H9 (cell line): ENCODE measurements at regions not wholly inside any gene's neighbourhood (a gene's known extent, or its start where the extent isn't known, plus 50 kb on each side); places are given as distances from the start of the nearest gene placed in this dataset.

ENCODE experiments used
- DNase-seq: peaks from one replicate; pipeline ENCODE4 v3.0.0-alpha.2; 2017
- H2AFZ ChIP-seq: one replicate; pipeline ENCODE4 v1.6.1; 2013; ENCODE audit warnings: mild to moderate bottlenecking, low read length, control low read depth, moderate library complexity
- H2AK5ac ChIP-seq: 2 replicates; pipeline ENCODE4 v1.6.1; 2013; ENCODE audit warnings: low read length, control low read depth, mixed read lengths; ENCODE audit not compliant: insufficient read length
- H2BK120ac ChIP-seq: one replicate; pipeline ENCODE4 v1.6.1; 2013; ENCODE audit warnings: low read depth, mild to moderate bottlenecking, low read length, control low read depth, inconsistent platforms; ENCODE audit not compliant: poor library complexity, severe bottlenecking
- H2BK12ac ChIP-seq: 2 replicates; pipeline ENCODE4 v1.6.1; 2013; ENCODE audit warnings: low read length, control low read depth, mixed read lengths, low read depth; ENCODE audit not compliant: insufficient read length
- H2BK15ac ChIP-seq: 2 replicates; pipeline ENCODE4 v1.6.1; 2013; ENCODE audit warnings: low read depth, low read length, control low read depth
- H2BK20ac ChIP-seq: one replicate; pipeline ENCODE4 v1.6.1; 2013; ENCODE audit warnings: low read depth, mild to moderate bottlenecking, low read length, control low read depth, inconsistent platforms; ENCODE audit not compliant: poor library complexity, severe bottlenecking
- H2BK5ac ChIP-seq: 2 replicates; pipeline ENCODE4 v1.6.1; 2013; ENCODE audit warnings: low read length, control low read depth, mixed read lengths; ENCODE audit not compliant: insufficient read length
- H3K14ac ChIP-seq: 2 replicates; pipeline ENCODE4 v1.6.1; 2013; ENCODE audit warnings: low read length, control low read depth; ENCODE audit not compliant: insufficient read depth
- H3K18ac ChIP-seq: 2 replicates; pipeline ENCODE4 v1.6.1; 2013; ENCODE audit warnings: low read depth, mild to moderate bottlenecking, mixed read lengths, low read length, control low read depth; ENCODE audit not compliant: insufficient read length
- H3K23ac ChIP-seq: 2 replicates; pipeline ENCODE4 v1.6.1; 2013; ENCODE audit warnings: low read length, control low read depth, mixed read lengths, low read depth; ENCODE audit not compliant: insufficient read length
- H3K23me2 ChIP-seq: 2 replicates; pipeline ENCODE4 v1.6.1; 2013; ENCODE audit warnings: low read depth, mild to moderate bottlenecking, mixed read lengths, low read length, control low read depth; ENCODE audit not compliant: insufficient read length, poor library complexity, severe bottlenecking
- H3K27ac ChIP-seq: 2 replicates; pipeline ENCODE4 v1.5.1; 2013; ENCODE audit warnings: low read length, control low read depth, mixed read lengths, low read depth; ENCODE audit not compliant: insufficient read length
- H3K27me3 ChIP-seq: 2 replicates; pipeline ENCODE4 v1.6.1; 2013; ENCODE audit warnings: low read length, control low read depth, inconsistent platforms; ENCODE audit not compliant: insufficient read depth
- H3K4ac ChIP-seq: 2 replicates; pipeline ENCODE4 v1.6.1; 2013; ENCODE audit warnings: low read depth, mild to moderate bottlenecking, control low read depth, inconsistent platforms, low read length, moderate library complexity
- H3K4me1 ChIP-seq: 2 replicates; pipeline ENCODE4 v1.6.1; 2013; ENCODE audit warnings: low read length, control low read depth, inconsistent platforms; ENCODE audit not compliant: insufficient read depth
- H3K4me2 ChIP-seq: 2 replicates; pipeline ENCODE4 v1.6.1; 2013; ENCODE audit warnings: low read length, control low read depth, mixed read lengths; ENCODE audit not compliant: insufficient read length, insufficient read depth
- H3K56ac ChIP-seq: 2 replicates; pipeline ENCODE4 v1.6.1; 2013; ENCODE audit warnings: low read depth, mild to moderate bottlenecking, mixed read lengths, low read length, control low read depth; ENCODE audit not compliant: insufficient read length
- H3K79me1 ChIP-seq: 2 replicates; pipeline ENCODE4 v1.6.1; 2013; ENCODE audit warnings: low read depth, mild to moderate bottlenecking, moderate library complexity, low read length, control low read depth, inconsistent platforms; ENCODE audit not compliant: insufficient read depth, poor library complexity, severe bottlenecking
- H3K79me2 ChIP-seq: 2 replicates; pipeline ENCODE4 v1.6.1; 2013; ENCODE audit warnings: low read length, control low read depth, inconsistent platforms; ENCODE audit not compliant: insufficient read depth
- H3K9ac ChIP-seq: 2 replicates; pipeline ENCODE4 v1.6.1; 2013; ENCODE audit warnings: low read length, control low read depth, mixed read lengths; ENCODE audit not compliant: insufficient read length; ENCODE audit errors: extremely low read depth
- H3K9me3 ChIP-seq: one replicate; pipeline ENCODE4 v1.6.1; 2013; ENCODE audit warnings: low read depth, low read length, inconsistent platforms; ENCODE audit not compliant: control insufficient read depth
- H3T11ph ChIP-seq: one replicate; pipeline ENCODE4 v1.6.1; 2013; ENCODE audit warnings: mild to moderate bottlenecking, low read length, control low read depth, inconsistent platforms
- H4K20me1 ChIP-seq: one replicate; pipeline ENCODE4 v1.6.1; 2013; ENCODE audit not compliant: control insufficient read depth, insufficient read length, insufficient read depth
- H4K5ac ChIP-seq: 2 replicates; pipeline ENCODE4 v1.6.1; 2013; ENCODE audit warnings: low read depth, mild to moderate bottlenecking, mixed read lengths, low read length, control low read depth; ENCODE audit not compliant: insufficient read length
- H4K8ac ChIP-seq: replicated peaks from 2 replicates; pipeline ENCODE4 v1.6.1; 2013; ENCODE audit warnings: low read length, control low read depth, mixed read lengths, low read depth; ENCODE audit not compliant: insufficient read length
- H4K91ac ChIP-seq: 2 replicates; pipeline ENCODE4 v1.6.1; 2013; ENCODE audit warnings: low read depth, mild to moderate bottlenecking, moderate library complexity, mixed read lengths, low read length, control low read depth; ENCODE audit not compliant: insufficient read length
- H3K27ac Mint-ChIP-seq, 3 experiments: 2 replicates in 2 of 3; 3 replicates in 1 of 3; pipeline ENCODE4 v1.8.0; 2020 to 2021; ENCODE audit warnings: mixed read lengths in 3 of 3, mild to moderate bottlenecking in 1 of 3, moderate library complexity in 1 of 3
- H3K27me3 Mint-ChIP-seq: 2 replicates; pipeline ENCODE4 v1.8.0; 2021; ENCODE audit warnings: low read depth, mild to moderate bottlenecking, moderate library complexity, mixed read lengths
- H3K36me3 Mint-ChIP-seq, 3 experiments: 2 replicates in 2 of 3; 3 replicates in 1 of 3; pipeline ENCODE4 v1.8.0; 2020 to 2021; ENCODE audit warnings: low read depth in 3 of 3, mixed read lengths in 3 of 3; ENCODE audit not compliant: insufficient read depth in 1 of 3
- H3K4me1 Mint-ChIP-seq, 2 experiments: 2 replicates each; pipeline ENCODE4 v1.8.0; 2020; ENCODE audit warnings: mixed read lengths in 2 of 2
- H3K4me3 Mint-ChIP-seq, 2 experiments: 2 replicates in 1 of 2; 3 replicates in 1 of 2; pipeline ENCODE4 v1.8.0; 2020 to 2021; ENCODE audit warnings: mild to moderate bottlenecking in 2 of 2, mixed read lengths in 2 of 2, moderate library complexity in 1 of 2
- H3K9me3 Mint-ChIP-seq, 2 experiments: 2 replicates in 1 of 2; 3 replicates in 1 of 2; pipeline ENCODE4 v1.8.0; 2020; ENCODE audit warnings: mild to moderate bottlenecking in 2 of 2, mixed read lengths in 2 of 2, moderate library complexity in 1 of 2
- WGBS: extraction: QIAGEN DNeasy Blood & Tissue Kit; methylation state at CpG from one replicate; pipeline ENCODE4 v1.1.7; 2013; ENCODE audit warnings: missing lambda C conversion rate, low lambda C conversion rate, mixed read lengths; ENCODE audit not compliant: insufficient read length; ENCODE audit errors: extremely low coverage; 5-methylcytosine and 5-hydroxymethylcytosine counted together
- TF ChIP-seq, protein P1 (sequence below): fragments of 200-600 bp; sonication (generic); conservative IDR thresholded peaks from 3 replicates; pipeline ENCODE4 v1.8.0; 2021; ENCODE audit warnings: antibody characterized with exemption, mild to moderate bottlenecking

DNA sequence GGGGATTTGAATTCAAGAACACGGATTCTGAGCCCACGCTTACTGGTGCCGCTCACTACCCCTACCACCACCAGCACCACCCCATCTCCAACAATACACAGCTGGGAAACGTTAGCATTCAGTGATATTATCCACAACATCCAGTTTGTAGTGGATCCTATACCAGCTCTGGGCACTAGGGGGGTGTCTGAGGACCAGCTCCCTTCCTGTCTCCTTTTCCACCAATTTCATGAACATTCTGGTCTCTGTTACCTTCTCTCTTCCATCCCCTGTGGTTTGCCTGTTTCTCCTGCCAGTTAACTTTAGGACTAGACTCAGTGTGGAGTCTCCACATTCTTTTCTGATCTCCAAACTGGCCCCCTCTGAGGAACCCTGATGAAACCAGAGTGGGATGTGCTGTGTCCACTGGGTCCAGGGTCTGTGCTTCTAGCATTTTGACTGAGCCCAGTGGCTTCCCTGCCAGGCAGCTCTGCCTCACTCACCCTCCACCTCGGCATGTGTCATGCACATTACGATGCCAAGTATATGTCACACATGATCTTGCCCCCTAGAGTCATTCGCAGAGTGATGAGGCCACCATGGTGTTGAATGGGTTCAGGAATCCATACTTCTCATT is 187.0 kb upstream of the CDH13 start:
- H3K23me2 ChIP-seq = no peaks in the 10 kb centered on the region
- no peak overlapping the region for H3K9ac ChIP-seq
- H3T11ph ChIP-seq = no peak overlapping the region
- H3K9me3 ChIP-seq = no peaks in the 10 kb centered on the region
- no peak overlapping the region for H2AK5ac ChIP-seq
- no peaks in the 10 kb centered on the region for H3K79me1 ChIP-seq
- peaks cover 2% of the 10 kb centered on the region for H3K27me3 Mint-ChIP-seq
- no peak overlapping the region for H3K14ac ChIP-seq
- no peak overlapping the region for H3K27ac ChIP-seq
- H4K91ac ChIP-seq = no peak overlapping the region
- no CpG with 5 or more reads among the region's 7 CpGs for WGBS
- H3K4me3 Mint-ChIP-seq = no peak overlapping the region
- no peak overlapping the region for H2BK20ac ChIP-seq
- no peak overlapping the region for H3K18ac ChIP-seq
- peak overlapping the region; percentile 61 for H4K8ac ChIP-seq
- H3K27ac Mint-ChIP-seq = no peak overlapping the region
- no peak overlapping the region for H3K4me2 ChIP-seq
- H3K23ac ChIP-seq = no peak overlapping the region
- no peak overlapping the region for H2BK120ac ChIP-seq
- no peak overlapping the region for H2AFZ ChIP-seq
- H3K9me3 Mint-ChIP-seq = no peaks in the 10 kb centered on the region
- TF ChIP-seq, protein P1, sequence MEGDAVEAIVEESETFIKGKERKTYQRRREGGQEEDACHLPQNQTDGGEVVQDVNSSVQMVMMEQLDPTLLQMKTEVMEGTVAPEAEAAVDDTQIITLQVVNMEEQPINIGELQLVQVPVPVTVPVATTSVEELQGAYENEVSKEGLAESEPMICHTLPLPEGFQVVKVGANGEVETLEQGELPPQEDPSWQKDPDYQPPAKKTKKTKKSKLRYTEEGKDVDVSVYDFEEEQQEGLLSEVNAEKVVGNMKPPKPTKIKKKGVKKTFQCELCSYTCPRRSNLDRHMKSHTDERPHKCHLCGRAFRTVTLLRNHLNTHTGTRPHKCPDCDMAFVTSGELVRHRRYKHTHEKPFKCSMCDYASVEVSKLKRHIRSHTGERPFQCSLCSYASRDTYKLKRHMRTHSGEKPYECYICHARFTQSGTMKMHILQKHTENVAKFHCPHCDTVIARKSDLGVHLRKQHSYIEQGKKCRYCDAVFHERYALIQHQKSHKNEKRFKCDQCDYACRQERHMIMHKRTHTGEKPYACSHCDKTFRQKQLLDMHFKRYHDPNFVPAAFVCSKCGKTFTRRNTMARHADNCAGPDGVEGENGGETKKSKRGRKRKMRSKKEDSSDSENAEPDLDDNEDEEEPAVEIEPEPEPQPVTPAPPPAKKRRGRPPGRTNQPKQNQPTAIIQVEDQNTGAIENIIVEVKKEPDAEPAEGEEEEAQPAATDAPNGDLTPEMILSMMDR = peak; percentile 66
- no peaks in the 10 kb centered on the region for H4K20me1 ChIP-seq
- no peak overlapping the region for H2BK12ac ChIP-seq
- peaks cover 18 to 19% of the 10 kb centered on the region in 2 experiments for H3K4me1 Mint-ChIP-seq
- no peak overlapping the region for H2BK15ac ChIP-seq
- H2BK5ac ChIP-seq = no peak overlapping the region
- H3K36me3 Mint-ChIP-seq = no peaks in the 10 kb centered on the region
- H4K5ac ChIP-seq = peak overlapping the region; percentile 12
- no peaks in the 10 kb centered on the region; the same call in 1 of the 2 replicates for H3K4me1 ChIP-seq
- peak; percentile 39 for DNase-seq
- no peak overlapping the region for H3K56ac ChIP-seq
- no peaks in the 10 kb centered on the region for H3K79me2 ChIP-seq
- H3K27me3 ChIP-seq = no peaks in the 10 kb centered on the region
- H3K4ac ChIP-seq = no peak overlapping the region
